Sigmoid colon (tissue), 3 donors: ENCODE measurements at regions not wholly inside any gene's neighbourhood (a gene's known extent, or its start where the extent isn't known, plus 50 kb on each side); places are given as distances from the start of the nearest gene placed in this dataset.

Experiments
- POLR2A ChIP-seq, 2 donors: fragments of 450-650 bp; IDR thresholded peaks; one replicate each; pipeline ENCODE4 v1.6.1; 2016; ENCODE audit warnings: antibody characterized with exemption in 2 of 2, mild to moderate bottlenecking in 2 of 2, moderate library complexity in 2 of 2
- TF ChIP-seq, protein P1 (sequence below), 4 experiments: fragments of 450-650 bp in 3 of 4; fragments of 200-600 bp in 1 of 4; IDR thresholded peaks; one replicate each; pipeline ENCODE4 v1.5.1; 2016 to 2019; ENCODE audit warnings: antibody characterized with exemption in 4 of 4, mild to moderate bottlenecking in 3 of 4, moderate library complexity in 2 of 4

DNA sequence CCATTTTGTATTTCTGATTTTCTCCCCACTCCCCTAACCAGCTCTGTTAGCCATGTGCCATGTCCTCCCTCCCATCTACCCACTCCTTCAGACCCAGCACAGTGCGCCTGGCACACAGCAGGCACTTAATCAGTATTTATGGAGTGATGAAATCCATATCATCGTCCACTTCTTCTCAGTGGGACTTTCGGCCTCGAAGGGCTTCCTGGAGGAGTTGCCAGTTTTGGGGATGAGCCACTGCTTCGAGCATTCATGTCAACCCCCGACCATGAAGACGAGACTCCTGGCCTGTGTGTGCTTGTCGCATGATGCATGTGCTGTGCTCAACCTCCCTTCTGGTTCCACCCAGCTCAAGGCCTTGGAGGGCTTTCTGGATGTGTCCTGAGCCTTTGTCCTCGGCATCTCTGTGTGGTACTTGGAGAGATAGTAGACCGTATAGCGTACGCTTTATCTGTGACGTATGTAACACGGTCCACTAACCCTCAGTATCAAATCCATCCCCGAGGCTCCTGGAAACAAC, 119.5 kb upstream of the RTL1 start:
- TF ChIP-seq, protein P1, sequence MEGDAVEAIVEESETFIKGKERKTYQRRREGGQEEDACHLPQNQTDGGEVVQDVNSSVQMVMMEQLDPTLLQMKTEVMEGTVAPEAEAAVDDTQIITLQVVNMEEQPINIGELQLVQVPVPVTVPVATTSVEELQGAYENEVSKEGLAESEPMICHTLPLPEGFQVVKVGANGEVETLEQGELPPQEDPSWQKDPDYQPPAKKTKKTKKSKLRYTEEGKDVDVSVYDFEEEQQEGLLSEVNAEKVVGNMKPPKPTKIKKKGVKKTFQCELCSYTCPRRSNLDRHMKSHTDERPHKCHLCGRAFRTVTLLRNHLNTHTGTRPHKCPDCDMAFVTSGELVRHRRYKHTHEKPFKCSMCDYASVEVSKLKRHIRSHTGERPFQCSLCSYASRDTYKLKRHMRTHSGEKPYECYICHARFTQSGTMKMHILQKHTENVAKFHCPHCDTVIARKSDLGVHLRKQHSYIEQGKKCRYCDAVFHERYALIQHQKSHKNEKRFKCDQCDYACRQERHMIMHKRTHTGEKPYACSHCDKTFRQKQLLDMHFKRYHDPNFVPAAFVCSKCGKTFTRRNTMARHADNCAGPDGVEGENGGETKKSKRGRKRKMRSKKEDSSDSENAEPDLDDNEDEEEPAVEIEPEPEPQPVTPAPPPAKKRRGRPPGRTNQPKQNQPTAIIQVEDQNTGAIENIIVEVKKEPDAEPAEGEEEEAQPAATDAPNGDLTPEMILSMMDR (IDR thresholded peaks at IDR 0.05), result no peak
- no peak for TF ChIP-seq POLR2A (IDR thresholded peaks at IDR 0.05)
